ENCODE measurements at regions not wholly inside any gene's neighbourhood (a gene's known extent, or its start where the extent isn't known, plus 50 kb on each side); places are given as distances from the start of the nearest gene placed in this dataset.

- no peak for TF ChIP-seq EZH2 (IDR thresholded peaks at IDR 0.05)
- TF ChIP-seq POLR2AphosphoS5 (IDR thresholded peaks at IDR 0.05; ENCODE audit: borderline replicate concordance, low read depth, low read length), result no peak
- no peak for TF ChIP-seq FOXP2 (optimal IDR thresholded peaks at IDR 0.05; ENCODE audit: control extremely low read depth, extremely low read length, insufficient read depth)
Observed at GRCh38 chr20:25848222-25848621, 151.6 kb upstream of the ZNF337 start.
